Progenitor cell of endocrine pancreas (in vitro differentiated cells): ENCODE measurements at regions not wholly inside any gene's neighbourhood (a gene's known extent, or its start where the extent isn't known, plus 50 kb on each side); places are given as distances from the start of the nearest gene placed in this dataset.

Experiments
- DNase-seq: peaks from one replicate; pipeline ENCODE4 v3.0.0; 2021; ENCODE audit warnings: low spot score; ENCODE audit not compliant: unreplicated experiment
- H3K27ac Mint-ChIP-seq: 2 replicates; pipeline ENCODE4 v1.8.0; 2021; ENCODE audit warnings: mild to moderate bottlenecking, moderate library complexity, mixed read lengths
- H3K27me3 Mint-ChIP-seq: 2 replicates; pipeline ENCODE4 v1.8.0; 2021; ENCODE audit warnings: mixed read lengths
- H3K36me3 Mint-ChIP-seq: 2 replicates; pipeline ENCODE4 v1.8.0; 2022; ENCODE audit warnings: mixed read lengths; ENCODE audit not compliant: insufficient read depth
- H3K4me1 Mint-ChIP-seq: 2 replicates; pipeline ENCODE4 v1.8.0; 2021; ENCODE audit warnings: low read depth, mixed read lengths
- H3K4me3 Mint-ChIP-seq: 2 replicates; pipeline ENCODE4 v1.8.0; 2021; ENCODE audit warnings: low read depth, mild to moderate bottlenecking, moderate library complexity, mixed read lengths
- H3K9me3 Mint-ChIP-seq: 2 replicates; pipeline ENCODE4 v1.8.0; 2021; ENCODE audit warnings: low read depth, mixed read lengths
- TF ChIP-seq, protein P1 (sequence below): fragments of 200-600 bp; sonication (generic); IDR thresholded peaks from one replicate; pipeline ENCODE4 v1.5.0; 2021; ENCODE audit warnings: antibody characterized with exemption, mild to moderate bottlenecking; ENCODE audit not compliant: unreplicated experiment

- TF ChIP-seq, protein P1, sequence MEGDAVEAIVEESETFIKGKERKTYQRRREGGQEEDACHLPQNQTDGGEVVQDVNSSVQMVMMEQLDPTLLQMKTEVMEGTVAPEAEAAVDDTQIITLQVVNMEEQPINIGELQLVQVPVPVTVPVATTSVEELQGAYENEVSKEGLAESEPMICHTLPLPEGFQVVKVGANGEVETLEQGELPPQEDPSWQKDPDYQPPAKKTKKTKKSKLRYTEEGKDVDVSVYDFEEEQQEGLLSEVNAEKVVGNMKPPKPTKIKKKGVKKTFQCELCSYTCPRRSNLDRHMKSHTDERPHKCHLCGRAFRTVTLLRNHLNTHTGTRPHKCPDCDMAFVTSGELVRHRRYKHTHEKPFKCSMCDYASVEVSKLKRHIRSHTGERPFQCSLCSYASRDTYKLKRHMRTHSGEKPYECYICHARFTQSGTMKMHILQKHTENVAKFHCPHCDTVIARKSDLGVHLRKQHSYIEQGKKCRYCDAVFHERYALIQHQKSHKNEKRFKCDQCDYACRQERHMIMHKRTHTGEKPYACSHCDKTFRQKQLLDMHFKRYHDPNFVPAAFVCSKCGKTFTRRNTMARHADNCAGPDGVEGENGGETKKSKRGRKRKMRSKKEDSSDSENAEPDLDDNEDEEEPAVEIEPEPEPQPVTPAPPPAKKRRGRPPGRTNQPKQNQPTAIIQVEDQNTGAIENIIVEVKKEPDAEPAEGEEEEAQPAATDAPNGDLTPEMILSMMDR = no peak
- no peaks in the 10 kb centered on the region for H3K9me3 Mint-ChIP-seq
- H3K27me3 Mint-ChIP-seq = no peaks in the 10 kb centered on the region
- H3K4me3 Mint-ChIP-seq = no peak overlapping the region
- no peaks in the 10 kb centered on the region for H3K36me3 Mint-ChIP-seq
- no peak for DNase-seq
- H3K27ac Mint-ChIP-seq = no peak overlapping the region
- peaks cover 2% of the 10 kb centered on the region for H3K4me1 Mint-ChIP-seq
Observed at GRCh38 chr3:69649120-69650065, 89.9 kb upstream of the MITF start.

- Mint-ChIP-seq H3K27me3 (no peaks in the 10 kb centered on the region), H3K27ac (no peak overlapping the region), H3K4me3 (no peak overlapping the region), H3K36me3 (no peaks in the 10 kb centered on the region), H3K4me1 (no peaks in the 10 kb centered on the region), H3K9me3 (no peaks in the 10 kb centered on the region)
- no peak for DNase-seq
- TF ChIP-seq, protein P1 = no peak
Observed at GRCh38 chr3:69648126-69648525, 91.1 kb upstream of the MITF start.

DNA sequence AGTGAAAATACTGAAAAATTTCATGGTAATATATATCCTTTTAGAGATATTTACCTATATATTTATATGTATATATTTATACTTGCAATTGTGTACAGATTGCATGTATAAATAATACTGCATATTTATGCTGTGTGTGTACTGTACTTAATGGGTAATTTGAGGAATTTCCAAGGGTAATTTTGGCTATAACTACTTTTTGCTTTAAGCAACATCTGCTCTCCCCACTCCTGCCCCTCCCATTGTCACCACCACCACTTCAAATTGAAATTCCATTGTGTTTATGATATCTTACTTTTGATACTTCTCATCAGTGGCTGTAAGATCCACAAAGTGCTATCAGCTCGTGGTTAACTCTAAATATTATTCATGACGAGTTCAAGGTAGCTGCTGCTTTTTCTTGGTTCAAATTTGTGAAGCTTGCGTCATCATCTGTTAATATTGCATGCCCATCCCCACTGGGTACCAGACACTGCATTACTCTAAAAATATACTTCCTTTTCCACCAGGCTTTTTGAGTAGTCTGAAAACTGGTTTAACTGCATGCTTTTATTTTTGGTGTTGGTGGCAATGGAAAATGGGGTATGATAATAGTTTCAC lies 91.7 kb upstream of the MITF start:
- H3K4me3 Mint-ChIP-seq = no peak overlapping the region
- no peaks in the 10 kb centered on the region for H3K36me3 Mint-ChIP-seq
- H3K9me3 Mint-ChIP-seq = no peaks in the 10 kb centered on the region
- H3K4me1 Mint-ChIP-seq = no peaks in the 10 kb centered on the region
- no peak overlapping the region for H3K27ac Mint-ChIP-seq
- DNase-seq = no peak
- no peaks in the 10 kb centered on the region for H3K27me3 Mint-ChIP-seq
- TF ChIP-seq, protein P1 = no peak

DNA sequence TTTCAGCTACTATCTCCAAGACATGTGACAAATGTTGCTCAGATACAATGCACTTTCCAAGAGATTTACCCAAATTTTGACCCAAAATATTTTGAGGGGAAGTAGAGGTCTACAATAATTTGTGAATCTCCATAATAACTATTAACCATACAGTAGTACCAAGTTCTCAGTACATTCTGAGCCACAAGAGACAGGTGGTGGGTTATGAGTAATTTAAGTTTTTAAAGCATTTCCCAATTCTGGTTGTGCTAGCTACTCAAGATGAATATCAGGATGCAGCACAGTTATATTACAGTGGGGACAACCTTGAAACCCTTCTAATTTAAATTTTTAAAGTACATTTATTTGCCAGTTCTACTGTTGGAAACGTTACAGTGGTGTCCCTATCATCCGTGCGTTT lies 92.2 kb upstream of the MITF start:
- no peak overlapping the region for H3K4me3 Mint-ChIP-seq
- H3K4me1 Mint-ChIP-seq = no peaks in the 10 kb centered on the region
- TF ChIP-seq, protein P1 = no peak
- H3K36me3 Mint-ChIP-seq = no peaks in the 10 kb centered on the region
- no peak for DNase-seq
- H3K27ac Mint-ChIP-seq = no peak overlapping the region
- no peaks in the 10 kb centered on the region for H3K27me3 Mint-ChIP-seq
- H3K9me3 Mint-ChIP-seq = no peaks in the 10 kb centered on the region

- no peaks in the 10 kb centered on the region for H3K27me3 Mint-ChIP-seq
Observed at GRCh38 chr3:69646287-69647067, 92.8 kb upstream of the MITF start.

More at GRCh38 chr3:69646287-69647067, 92.8 kb upstream of the MITF start:
- Mint-ChIP-seq H3K4me3 (no peak overlapping the region), H3K4me1 (no peaks in the 10 kb centered on the region), H3K9me3 (peaks cover 6% of the 10 kb centered on the region), H3K27ac (no peak overlapping the region), H3K36me3 (no peaks in the 10 kb centered on the region)
- TF ChIP-seq, protein P1 = no peak
- DNase-seq = no peak
